ENCODE measurements at regions not wholly inside any gene's neighbourhood (a gene's known extent, or its start where the extent isn't known, plus 50 kb on each side); places are given as distances from the start of the nearest gene placed in this dataset.

DNA sequence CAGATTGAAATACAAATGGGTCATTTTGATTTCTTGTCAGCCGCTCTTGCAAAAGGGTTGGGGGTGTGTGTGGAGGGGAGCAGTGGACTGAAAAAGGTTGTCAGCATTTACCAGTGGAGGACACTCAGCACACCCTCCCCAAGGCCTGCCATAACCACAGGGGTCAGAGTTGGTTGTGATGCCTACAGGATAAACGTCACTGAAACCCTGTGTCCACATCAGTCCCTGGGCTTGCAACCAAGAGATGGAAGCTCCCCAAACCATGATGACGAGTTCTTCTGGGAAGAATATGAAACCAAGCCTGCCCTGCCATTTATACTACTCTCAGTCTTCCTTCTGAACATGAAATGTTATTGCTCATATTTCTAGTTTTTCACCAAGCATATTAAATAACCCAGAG, 54.0 kb upstream of the UMPS start:
- Mint-ChIP-seq H3K36me3 (ENCODE audit: low read depth) (peaks cover 56% of the 10 kb centered on the region), H3K4me3 (no peak overlapping the region), H3K4me1 (no peaks in the 10 kb centered on the region), H3K9me3 (no peaks in the 10 kb centered on the region), H3K27ac (no peak overlapping the region), H3K27me3 (ENCODE audit: low read depth, poor library complexity) (no peaks in the 10 kb centered on the region)
- no peak for DNase-seq
- TF ChIP-seq, protein P1, sequence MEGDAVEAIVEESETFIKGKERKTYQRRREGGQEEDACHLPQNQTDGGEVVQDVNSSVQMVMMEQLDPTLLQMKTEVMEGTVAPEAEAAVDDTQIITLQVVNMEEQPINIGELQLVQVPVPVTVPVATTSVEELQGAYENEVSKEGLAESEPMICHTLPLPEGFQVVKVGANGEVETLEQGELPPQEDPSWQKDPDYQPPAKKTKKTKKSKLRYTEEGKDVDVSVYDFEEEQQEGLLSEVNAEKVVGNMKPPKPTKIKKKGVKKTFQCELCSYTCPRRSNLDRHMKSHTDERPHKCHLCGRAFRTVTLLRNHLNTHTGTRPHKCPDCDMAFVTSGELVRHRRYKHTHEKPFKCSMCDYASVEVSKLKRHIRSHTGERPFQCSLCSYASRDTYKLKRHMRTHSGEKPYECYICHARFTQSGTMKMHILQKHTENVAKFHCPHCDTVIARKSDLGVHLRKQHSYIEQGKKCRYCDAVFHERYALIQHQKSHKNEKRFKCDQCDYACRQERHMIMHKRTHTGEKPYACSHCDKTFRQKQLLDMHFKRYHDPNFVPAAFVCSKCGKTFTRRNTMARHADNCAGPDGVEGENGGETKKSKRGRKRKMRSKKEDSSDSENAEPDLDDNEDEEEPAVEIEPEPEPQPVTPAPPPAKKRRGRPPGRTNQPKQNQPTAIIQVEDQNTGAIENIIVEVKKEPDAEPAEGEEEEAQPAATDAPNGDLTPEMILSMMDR (IDR thresholded peaks at IDR 0.05) = no peak

DNA sequence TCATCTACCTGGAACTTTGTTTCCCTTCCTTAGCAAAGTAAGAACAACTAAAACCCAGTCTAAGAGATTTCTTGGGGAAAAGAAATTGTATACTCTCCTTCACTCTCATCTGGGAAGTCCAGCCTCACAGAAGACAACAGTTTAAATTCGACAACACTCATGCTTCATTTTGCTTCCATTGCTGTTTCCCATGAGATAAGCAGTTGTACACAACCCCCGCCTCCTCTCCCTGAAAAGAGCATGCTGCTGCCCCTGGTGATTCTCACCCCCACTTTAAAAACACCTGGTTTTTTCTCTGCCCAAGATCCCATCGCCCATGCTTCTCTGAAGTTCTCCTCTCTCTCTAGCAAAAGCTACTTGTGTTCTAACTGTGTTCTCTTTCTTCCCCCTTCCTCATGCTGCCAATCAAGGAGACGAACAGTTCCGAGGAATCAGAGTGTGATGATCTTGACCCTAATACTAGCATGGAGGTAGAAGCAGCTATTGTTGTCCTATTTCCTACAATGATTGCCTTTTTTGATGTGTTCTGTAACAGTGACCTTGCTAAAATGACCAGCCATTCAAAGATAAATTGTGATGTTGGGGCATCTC, 51.1 kb upstream of the UMPS start:
- Mint-ChIP-seq H3K27me3 (ENCODE audit: low read depth, poor library complexity) (no peaks in the 10 kb centered on the region), H3K4me3 (no peak overlapping the region), H3K9me3 (no peaks in the 10 kb centered on the region), H3K36me3 (ENCODE audit: low read depth) (peaks cover 48% of the 10 kb centered on the region), H3K27ac (no peak overlapping the region), H3K4me1 (no peaks in the 10 kb centered on the region)
- TF ChIP-seq, protein P1 (IDR thresholded peaks at IDR 0.05) = no peak
- DNase-seq = no peak

Data from nephron progenitor cell (in vitro differentiated cells).